Right lobe of liver (tissue), 4 donors: ENCODE measurements at regions not wholly inside any gene's neighbourhood (a gene's known extent, or its start where the extent isn't known, plus 50 kb on each side); places are given as distances from the start of the nearest gene placed in this dataset.

ENCODE experiments used
- CTCF ChIP-seq, 4 donors: fragments of 200-600 bp in 3 of 4; fragments of 450-650 bp in 1 of 4; IDR thresholded peaks; one replicate each; pipeline versions ENCODE4 v1.5.1 to v1.8.0; 2016 to 2022; ENCODE audit warnings: antibody characterized with exemption in 4 of 4, mild to moderate bottlenecking in 2 of 4
- POLR2A ChIP-seq: fragments of 450-650 bp; IDR thresholded peaks from one replicate; pipeline ENCODE4 v1.6.1; 2017; ENCODE audit warnings: antibody characterized with exemption, mild to moderate bottlenecking
- donor health status: DM: no; HTN: no; CAD: no.
- donor health status: DM: no; HTN: no; CAD: no.
- donor health status: DM: no; HTN: yes; CAD: no.

- TF ChIP-seq CTCF (IDR thresholded peaks at IDR 0.05) (no peak), POLR2A (no peak)
Measured at GRCh38 chr13:22286338-22286737, 615.5 kb downstream of the FGF9 start.
